HepG2 (cell line): ENCODE measurements at regions not wholly inside any gene's neighbourhood (a gene's known extent, or its start where the extent isn't known, plus 50 kb on each side); places are given as distances from the start of the nearest gene placed in this dataset.

Experiments
- CTCF ChIP-seq: sonication (generic); formaldehyde crosslinking; IDR thresholded peaks from 2 replicates; pipeline ENCODE4 v1.5.0; 2020; ENCODE audit warnings: mild to moderate bottlenecking, missing genetic modification reagents, moderate library complexity
- EZH2 ChIP-seq: conservative IDR thresholded peaks from 2 replicates; pipeline ENCODE4 v1.6.1; 2012; ENCODE audit warnings: mild to moderate bottlenecking, low read depth, low read length, moderate library complexity
- FOXK1 ChIP-seq: sonication (generic); formaldehyde crosslinking; IDR thresholded peaks from 2 replicates; pipeline ENCODE4 v1.4.0; 2020; ENCODE audit warnings: low read depth, missing genetic modification reagents, borderline replicate concordance
- PBX2 ChIP-seq: IDR thresholded peaks from 2 replicates; pipeline ENCODE4 v1.6.1; 2016; ENCODE audit warnings: control low read depth
- RFX5 ChIP-seq: IDR thresholded peaks from 2 replicates; pipeline ENCODE4 v1.6.1; 2011; ENCODE audit warnings: low read depth, low read length, improper control_type of control experiment
- ZBTB26 ChIP-seq: IDR thresholded peaks from 2 replicates; pipeline ENCODE4 v1.6.1; 2016; ENCODE audit warnings: missing compliant biosample characterization, missing genetic modification reagents, borderline replicate concordance
- ZFAT ChIP-seq: sonication (generic); formaldehyde crosslinking; conservative IDR thresholded peaks from 2 replicates; pipeline ENCODE4 v1.8.1; 2023; ENCODE audit warnings: missing genetic modification reagents, inconsistent platforms
- ZNF781 ChIP-seq: sonication (generic); formaldehyde crosslinking; IDR thresholded peaks from 2 replicates; pipeline ENCODE4 v1.5.1; 2020; ENCODE audit warnings: borderline replicate concordance, mild to moderate bottlenecking, missing genetic modification reagents; ENCODE audit errors: not compliant biosample characterization
- ZSCAN9 ChIP-seq: IDR thresholded peaks from 2 replicates; pipeline ENCODE4 v1.6.1; 2016; ENCODE audit warnings: borderline replicate concordance

GRCh38 chr15:26352909-26353308 lies 420.0 kb downstream of the GABRB3 start:
- no peak for TF ChIP-seq RFX5
- TF ChIP-seq ZSCAN9, result no peak
- no peak for TF ChIP-seq EZH2
- no peak for TF ChIP-seq ZFAT (CRISPR knock-in tag)
- TF ChIP-seq ZBTB26 (CRISPR knock-in tag), result no peak
- TF ChIP-seq PBX2 (CRISPR knock-in tag), result no peak
- TF ChIP-seq ZNF781 (CRISPR knock-in tag), result no peak
- no peak for TF ChIP-seq CTCF
- TF ChIP-seq FOXK1 (CRISPR knock-in tag), result no peak
